ENCODE measurements at regions not wholly inside any gene's neighbourhood (a gene's known extent, or its start where the extent isn't known, plus 50 kb on each side); places are given as distances from the start of the nearest gene placed in this dataset.

- Histone ChIP-seq H3K9me3 (ENCODE audit: insufficient read depth in 2 of 2, low read depth in 1 of 2, low read length in 1 of 2) (peaks cover 3 to 6% of the 10 kb centered on the region in 2 experiments; a peak in 2 of 4 replicates), H3K18ac (ENCODE audit: extremely low read depth, low read length) (no peak overlapping the region; the same call in 1 of the 2 replicates), H3K4ac (replicated peaks; ENCODE audit: insufficient read length, low read depth, low read length) (no peak overlapping the region), H2BK5ac (ENCODE audit: low read depth, low read length) (peak overlapping the region; percentile 83; the same call in 1 of the 2 replicates), H3K27ac (ENCODE audit: low read depth, low read length) (no peak overlapping the region), H2BK12ac (ENCODE audit: low read depth, low read length) (peak overlapping the region; percentile 98), H3K23ac (ENCODE audit: insufficient read length) (no peak overlapping the region), H3K36me3 (ENCODE audit: control insufficient read depth in 2 of 4, insufficient read depth in 4 of 4, low read length in 3 of 4) (no peaks in the 10 kb centered on the region), H4K5ac (ENCODE audit: insufficient read length, low read depth, low read length) (no peak overlapping the region), H3K27me3 (replicated peaks in 1 of 4; ENCODE audit: control insufficient read depth in 3 of 4, extremely low read depth in 1 of 4, insufficient read depth in 3 of 4, low read length in 3 of 4) (peaks cover 0 to 2% (median 0%) of the 10 kb centered on the region in 4 experiments; a peak in 2 of 7 replicates), H2BK120ac (replicated peaks; ENCODE audit: low read depth, low read length) (no peak overlapping the region), H2BK15ac (ENCODE audit: low read length) (peak overlapping the region; percentile 88; the same call in 1 of the 2 replicates), H3K79me2 (ENCODE audit: control insufficient read depth in 1 of 2, insufficient read depth in 2 of 2, low read length in 2 of 2) (no peaks in the 10 kb centered on the region), H2AFZ (ENCODE audit: low read length) (no peak overlapping the region), H4K91ac (replicated peaks; ENCODE audit: insufficient read length, low read length) (peak overlapping the region; percentile 82), H4K8ac (ENCODE audit: extremely low read depth, insufficient read depth, low read length) (peak overlapping the region; percentile 77; the same call in 1 of the 2 replicates), H3K56ac (replicated peaks; ENCODE audit: insufficient read length, low read depth, low read length) (no peak overlapping the region), H3K14ac (ENCODE audit: insufficient read length) (no peak overlapping the region), H3K4me1 (replicated peaks in 1 of 4; ENCODE audit: control insufficient read depth in 3 of 4, insufficient read depth in 4 of 4, low read length in 3 of 4) (peaks cover 5 to 15% (median 12%) of the 10 kb centered on the region in 4 experiments), H4K20me1 (replicated peaks in 1 of 2; ENCODE audit: control insufficient read depth in 1 of 2, insufficient read depth in 2 of 2, low read length in 2 of 2) (peaks cover 0 to 2% of the 10 kb centered on the region in 2 experiments), H3K4me3 (ENCODE audit: extremely low read depth in 1 of 4, insufficient read depth in 2 of 4, low read depth in 3 of 4, low read length in 4 of 4) (no peak overlapping the region), H3K79me1 (ENCODE audit: low read depth, low read length) (no peaks in the 10 kb centered on the region), H3K23me2 (ENCODE audit: low read depth, low read length) (no peaks in the 10 kb centered on the region), H2BK20ac (ENCODE audit: low read length) (peak overlapping the region; percentile 93; the same call in 1 of the 2 replicates), H3K4me2 (ENCODE audit: insufficient read depth in 1 of 2, low read depth in 2 of 2, low read length in 2 of 2) (no peak overlapping the region; a peak in 1 of 4 replicates), H3K9ac (replicated peaks in 1 of 4; ENCODE audit: extremely low read depth in 1 of 4, low read depth in 3 of 4, low read length in 3 of 4) (no peak overlapping the region), H2AK5ac (ENCODE audit: low read depth, low read length) (peak overlapping the region; percentile 48; the same call in 1 of the 2 replicates)
- peak; percentile 22; the same call in 1 of the 2 replicates for TF ChIP-seq KDM1A (IDR thresholded peaks at IDR 0.05; ENCODE audit: borderline replicate concordance, low read length)
- TF ChIP-seq KDM5A (IDR thresholded peaks at IDR 0.05; ENCODE audit: low read length) = no peak
- ChIA-PET CTCF (ENCODE audit: partially characterized antibody) (interaction anchor here (0.6 to 1.3 kb wide), 2 partner anchors 10 to 472 kb away, joined by 3 to 5 read pairs; no protein-coding TSS in a partner anchor), POLR2A (ENCODE audit: partially characterized antibody) (interaction anchor here (1.2 to 4.1 kb wide), 3 partner anchors 10 to 33 kb away, joined by 5 to 22 read pairs (median 5); no protein-coding TSS in a partner anchor)
- WGBS, 2 experiments (ENCODE audit: extremely low coverage in 1 of 2, insufficient coverage in 1 of 2, insufficient read length in 1 of 2, insufficient replicate concordance in 2 of 2, low coverage in 1 of 2, low lambda C conversion rate in 2 of 2, missing lambda C conversion rate in 1 of 2) = 89% methylated on average over 6 of the region's 6 CpGs; no CpG with 5 or more reads in 1 of the 2 experiments
- DNase-seq (ENCODE audit: low read depth in 1 of 2, low spot score in 2 of 2) = no peak
- no peak for FAIRE-seq
Observed at GRCh38 chr9:129469988-129470316, 150.9 kb downstream of the C9orf50 start.
